Muscle of leg (tissue), 3 donors: ENCODE measurements at regions not wholly inside any gene's neighbourhood (a gene's known extent, or its start where the extent isn't known, plus 50 kb on each side); places are given as distances from the start of the nearest gene placed in this dataset.

ENCODE experiments used
- DNase-seq: peaks from one replicate; pipeline ENCODE4 v3.0.0; 2013
- H3K27ac ChIP-seq: one replicate; pipeline ENCODE4 v1.5.1; 2013; ENCODE audit warnings: mild to moderate bottlenecking, low read length, control low read depth
- H3K27me3 ChIP-seq: one replicate; pipeline ENCODE4 v1.6.1; 2013; ENCODE audit warnings: low read length; ENCODE audit not compliant: control insufficient read depth, insufficient read depth
- H3K36me3 ChIP-seq: one replicate; pipeline ENCODE4 v1.6.1; 2013; ENCODE audit warnings: low read length; ENCODE audit not compliant: control insufficient read depth, insufficient read depth
- H3K4me1 ChIP-seq: one replicate; pipeline ENCODE4 v1.6.1; 2013; ENCODE audit warnings: low read length; ENCODE audit not compliant: control insufficient read depth, insufficient read depth
- H3K4me3 ChIP-seq: one replicate; pipeline ENCODE4 v1.5.1; 2013; ENCODE audit warnings: low read length, control low read depth
- H3K9me3 ChIP-seq: replicated peaks from 2 replicates; pipeline ENCODE4 v1.6.1; 2013; ENCODE audit warnings: low read depth, low read length; ENCODE audit not compliant: control insufficient read depth
- WGBS: methylation state at CpG from one replicate; pipeline ENCODE4 v1.1.5; 2013; ENCODE audit warnings: missing lambda C conversion rate; ENCODE audit not compliant: insufficient coverage; 5-methylcytosine and 5-hydroxymethylcytosine counted together

GRCh38 chr11:106475181-106475580 lies 397.7 kb downstream of the AASDHPPT start:
- no peak for DNase-seq
- Histone ChIP-seq H3K4me3 (no peak overlapping the region), H3K4me1 (no peaks in the 10 kb centered on the region), H3K36me3 (no peaks in the 10 kb centered on the region), H3K9me3 (peaks cover 6% of the 10 kb centered on the region), H3K27ac (no peak overlapping the region), H3K27me3 (no peaks in the 10 kb centered on the region)
- 75% methylated on average over 2 of the region's 5 CpGs for WGBS

GRCh38 chr11:106477776-106478175 lies 400.3 kb downstream of the AASDHPPT start:
- Histone ChIP-seq H3K9me3 (peaks cover 6% of the 10 kb centered on the region), H3K4me1 (no peaks in the 10 kb centered on the region), H3K4me3 (no peak overlapping the region), H3K27me3 (no peaks in the 10 kb centered on the region), H3K36me3 (no peaks in the 10 kb centered on the region), H3K27ac (no peak overlapping the region)
- WGBS = no CpG with 5 or more reads among the region's 1 CpG
- peak; percentile 18 for DNase-seq

- H3K27me3 ChIP-seq = no peaks in the 10 kb centered on the region
- no peaks in the 10 kb centered on the region for H3K9me3 ChIP-seq
- no peak for DNase-seq
- H3K27ac ChIP-seq = no peak overlapping the region
- no peaks in the 10 kb centered on the region for H3K4me1 ChIP-seq
- H3K36me3 ChIP-seq = no peaks in the 10 kb centered on the region
- WGBS = no CpG with 5 or more reads among the region's 3 CpGs
- no peak overlapping the region for H3K4me3 ChIP-seq
Measured at GRCh38 chr11:106479646-106480045, 402.2 kb downstream of the AASDHPPT start.

- no peak for DNase-seq
- 83% methylated on average over 1 of the region's 1 CpG for WGBS
- no peak overlapping the region for H3K27ac ChIP-seq
- no peaks in the 10 kb centered on the region for H3K9me3 ChIP-seq
- no peaks in the 10 kb centered on the region for H3K27me3 ChIP-seq
- no peak overlapping the region for H3K4me3 ChIP-seq
- H3K36me3 ChIP-seq = no peaks in the 10 kb centered on the region
- H3K4me1 ChIP-seq = no peaks in the 10 kb centered on the region
Measured at GRCh38 chr11:106480581-106481190, 403.2 kb downstream of the AASDHPPT start.

GRCh38 chr11:106482917-106483785 lies 405.7 kb downstream of the AASDHPPT start:
- no peak overlapping the region for H3K4me3 ChIP-seq
- H3K27me3 ChIP-seq = no peaks in the 10 kb centered on the region
- WGBS = no CpG with 5 or more reads among the region's 3 CpGs
- peak; percentile 80 for DNase-seq
- no peaks in the 10 kb centered on the region for H3K4me1 ChIP-seq
- no peaks in the 10 kb centered on the region for H3K9me3 ChIP-seq
- no peaks in the 10 kb centered on the region for H3K36me3 ChIP-seq
- H3K27ac ChIP-seq = peak overlapping the region; percentile 62

- no peaks in the 10 kb centered on the region for H3K9me3 ChIP-seq
- no peaks in the 10 kb centered on the region for H3K36me3 ChIP-seq
- H3K4me1 ChIP-seq = no peaks in the 10 kb centered on the region
- no peak for DNase-seq
- no peak overlapping the region for H3K27ac ChIP-seq
- no peaks in the 10 kb centered on the region for H3K27me3 ChIP-seq
- H3K4me3 ChIP-seq = no peak overlapping the region
Measured at GRCh38 chr11:106491751-106492150, 414.3 kb downstream of the AASDHPPT start.

- H3K27me3 ChIP-seq = no peaks in the 10 kb centered on the region
- H3K9me3 ChIP-seq = no peaks in the 10 kb centered on the region
- WGBS = no CpG with 5 or more reads among the region's 1 CpG
- no peak overlapping the region for H3K4me3 ChIP-seq
- H3K27ac ChIP-seq = no peak overlapping the region
- H3K4me1 ChIP-seq = no peaks in the 10 kb centered on the region
- peak; percentile 19 for DNase-seq
- no peaks in the 10 kb centered on the region for H3K36me3 ChIP-seq
Measured at GRCh38 chr11:106493751-106494150, 416.3 kb downstream of the AASDHPPT start.

- DNase-seq = no peak
- Histone ChIP-seq H3K9me3 (no peaks in the 10 kb centered on the region), H3K27me3 (no peaks in the 10 kb centered on the region), H3K27ac (no peak overlapping the region), H3K36me3 (no peaks in the 10 kb centered on the region), H3K4me1 (no peaks in the 10 kb centered on the region), H3K4me3 (no peak overlapping the region)
Measured at GRCh38 chr11:106495046-106495445, 417.6 kb downstream of the AASDHPPT start.

GRCh38 chr11:106496677-106497076 lies 419.2 kb downstream of the AASDHPPT start:
- no peak for DNase-seq

GRCh38 chr11:106497321-106497720 lies 419.9 kb downstream of the AASDHPPT start:
- no peaks in the 10 kb centered on the region for H3K36me3 ChIP-seq
- 91% methylated on average over 9 of the region's 9 CpGs for WGBS
- no peak overlapping the region for H3K4me3 ChIP-seq
- H3K27ac ChIP-seq = no peak overlapping the region
- no peaks in the 10 kb centered on the region for H3K9me3 ChIP-seq
- no peaks in the 10 kb centered on the region for H3K4me1 ChIP-seq
- no peak for DNase-seq
- no peaks in the 10 kb centered on the region for H3K27me3 ChIP-seq

More at GRCh38 chr11:106496677-106497076, 419.2 kb downstream of the AASDHPPT start:
- no peaks in the 10 kb centered on the region for H3K36me3 ChIP-seq
- no peaks in the 10 kb centered on the region for H3K9me3 ChIP-seq
- H3K4me1 ChIP-seq = no peaks in the 10 kb centered on the region
- H3K27ac ChIP-seq = no peak overlapping the region
- no CpG with 5 or more reads among the region's 2 CpGs for WGBS
- no peak overlapping the region for H3K4me3 ChIP-seq
- H3K27me3 ChIP-seq = no peaks in the 10 kb centered on the region
